Activated CD4-positive, alpha-beta T cell treated with anti-CD3 and anti-CD28 coated beads, Interleukin-2, Interleukin-4, amounts not matched to agents 100 ng/mL and 50 ng/mL, durations not matched to agents 16 hours and 8 hours (primary cell): ENCODE measurements at regions not wholly inside any gene's neighbourhood (a gene's known extent, or its start where the extent isn't known, plus 50 kb on each side); places are given as distances from the start of the nearest gene placed in this dataset.
A peak's percentile ranks its signal among the peaks of the same experiment; 100 is the strongest.
"Not testable (repeated sequence)": the region's sequence is repeated elsewhere in the genome, so short reads cannot be mapped to it uniquely, and the experiment has no call there.

ENCODE experiments used
- DNase-seq: peaks from one replicate; pipeline ENCODE4 v3.0.0-alpha.2; 2020; ENCODE audit warnings: low spot score

- not testable (repeated sequence) for DNase-seq
These were observed 809.2 kb upstream of the CDH18 start for GRCh38 chr5:20797216-20797615.

DNA sequence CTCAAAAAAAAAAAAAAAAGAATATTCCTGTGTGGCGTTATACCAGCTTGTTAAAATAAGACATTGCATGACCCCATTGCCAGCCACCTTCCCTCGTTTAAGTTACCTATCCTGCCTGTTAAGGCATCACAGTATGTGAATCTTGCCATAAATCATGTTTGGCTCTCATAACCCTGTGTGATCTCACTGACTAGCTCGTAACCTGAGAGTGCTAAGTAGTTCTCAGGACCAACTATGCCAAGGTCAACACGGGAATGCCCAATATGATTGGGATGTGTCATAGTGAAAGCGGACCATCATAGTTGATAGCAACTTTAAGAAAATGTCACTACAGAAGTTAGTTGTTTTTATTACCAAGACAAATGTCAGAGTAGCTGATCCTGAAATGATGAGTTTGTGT lies 796.8 kb upstream of the CDH18 start:
- not testable (repeated sequence) for DNase-seq

DNA sequence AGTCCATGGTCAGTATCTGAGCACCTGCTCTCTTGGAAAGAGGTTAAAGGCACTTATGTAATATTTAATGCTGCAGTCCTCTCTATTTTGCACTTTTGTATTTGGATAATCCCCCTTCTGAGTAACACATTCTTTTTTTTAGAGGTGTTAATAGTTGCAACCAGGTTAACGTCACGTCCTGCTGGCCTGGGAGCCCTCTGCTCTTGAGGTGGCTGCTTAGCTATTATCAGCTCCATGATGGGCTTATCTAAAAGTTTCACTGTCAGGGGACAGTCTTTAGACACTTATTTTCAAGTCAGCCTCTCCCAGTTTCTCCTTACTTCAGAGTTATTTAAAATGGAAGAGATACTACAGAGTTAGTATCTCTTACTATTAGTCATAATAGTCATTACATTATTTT lies 795.5 kb upstream of the CDH18 start:
- not testable (repeated sequence) for DNase-seq

DNA sequence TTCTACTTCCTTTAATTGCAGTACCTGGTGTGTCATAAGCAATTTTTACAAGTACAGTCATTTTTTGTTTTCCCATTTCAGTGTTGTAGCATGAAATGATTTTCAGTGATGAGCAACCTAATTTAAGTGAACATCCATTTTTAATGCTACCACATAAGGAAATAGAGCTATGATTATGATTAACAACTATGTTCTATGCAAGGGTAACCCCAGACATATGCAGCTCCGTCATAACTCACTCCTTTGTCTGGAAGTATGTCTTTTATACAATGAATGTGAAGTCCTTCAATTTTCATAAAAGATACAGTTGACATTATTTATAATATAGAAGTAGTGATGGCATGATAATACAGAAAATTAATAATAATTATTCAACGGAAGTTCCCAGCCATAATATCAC lies 783.3 kb upstream of the CDH18 start:
- DNase-seq: not testable (repeated sequence)

- DNase-seq: not testable (repeated sequence)
These were observed 777.1 kb upstream of the CDH18 start for GRCh38 chr5:20765074-20765473.

GRCh38 chr5:20759459-20759858 lies 771.5 kb upstream of the CDH18 start:
- not testable (repeated sequence) for DNase-seq

GRCh38 chr5:20752179-20752578 lies 764.2 kb upstream of the CDH18 start:
- not testable (repeated sequence) for DNase-seq

DNA sequence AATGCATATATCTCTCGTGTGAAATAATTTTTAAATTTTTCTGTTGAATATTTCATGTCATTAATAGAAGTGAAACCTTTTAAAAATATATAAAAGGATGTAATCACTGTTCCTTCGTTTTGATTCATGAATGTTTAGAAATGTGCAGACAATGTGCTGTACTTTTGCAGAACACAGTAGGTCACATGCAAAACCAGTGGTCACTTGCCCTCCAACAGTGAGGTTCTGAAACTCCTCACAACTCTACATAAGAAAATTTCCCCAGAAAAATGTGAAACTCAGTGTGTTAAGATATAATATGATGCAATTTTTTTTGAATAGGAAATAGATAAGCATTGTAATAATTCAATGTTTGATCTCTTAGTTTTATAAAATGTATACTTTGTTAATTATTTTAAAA lies 747.7 kb upstream of the CDH18 start:
- not testable (repeated sequence) for DNase-seq

- not testable (repeated sequence) for DNase-seq
These were observed 744.2 kb upstream of the CDH18 start for GRCh38 chr5:20732223-20732622.

DNA sequence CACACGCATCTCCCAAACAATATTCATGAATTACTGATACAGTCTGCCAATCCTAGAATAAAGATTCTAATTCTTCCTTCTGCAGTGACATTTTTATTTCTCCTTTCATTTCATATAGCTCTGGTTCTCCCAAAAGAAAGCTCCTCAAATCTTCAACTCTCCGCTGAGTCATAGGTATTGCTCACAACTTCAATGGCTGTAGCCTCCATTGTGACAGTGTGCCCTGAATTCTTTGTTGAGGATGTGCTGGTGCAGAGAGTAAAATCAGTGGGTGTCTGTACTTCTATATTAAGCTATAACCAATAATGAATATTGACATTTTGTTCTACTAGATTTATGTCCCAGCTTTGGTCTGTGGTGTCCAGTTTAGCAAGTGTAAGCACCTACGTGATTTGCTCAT lies 733.3 kb upstream of the CDH18 start:
- DNase-seq: not testable (repeated sequence)

DNA sequence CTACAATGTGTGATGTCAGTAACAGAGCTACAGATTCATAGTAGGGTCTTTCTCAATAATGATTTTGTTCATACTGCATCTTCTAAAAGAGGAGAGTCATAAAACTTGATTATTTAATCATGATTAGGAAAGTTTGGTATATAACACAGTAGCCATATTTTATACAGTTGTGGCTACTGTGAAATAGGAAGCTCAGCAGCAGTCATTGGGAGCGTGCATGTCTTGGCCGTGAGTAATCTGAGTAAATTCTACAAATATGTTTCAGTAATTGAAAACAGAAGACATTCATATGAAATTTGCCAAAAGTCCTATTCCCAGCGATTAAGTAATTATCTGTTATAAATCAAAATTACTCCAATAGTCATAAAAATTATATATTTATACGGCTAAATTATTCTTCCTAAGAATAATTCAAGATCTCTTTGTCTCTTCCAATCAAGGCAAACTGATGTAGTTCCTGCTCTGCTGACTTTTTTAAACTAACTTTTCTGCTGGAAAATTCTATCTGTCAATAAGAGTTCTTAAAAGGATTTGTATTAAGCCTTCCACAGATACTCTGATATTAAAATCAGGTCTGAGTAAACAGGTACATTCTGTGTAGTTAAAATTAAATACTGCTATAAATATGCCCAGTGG lies 723.6 kb upstream of the CDH18 start:
- not testable (repeated sequence) for DNase-seq

DNA sequence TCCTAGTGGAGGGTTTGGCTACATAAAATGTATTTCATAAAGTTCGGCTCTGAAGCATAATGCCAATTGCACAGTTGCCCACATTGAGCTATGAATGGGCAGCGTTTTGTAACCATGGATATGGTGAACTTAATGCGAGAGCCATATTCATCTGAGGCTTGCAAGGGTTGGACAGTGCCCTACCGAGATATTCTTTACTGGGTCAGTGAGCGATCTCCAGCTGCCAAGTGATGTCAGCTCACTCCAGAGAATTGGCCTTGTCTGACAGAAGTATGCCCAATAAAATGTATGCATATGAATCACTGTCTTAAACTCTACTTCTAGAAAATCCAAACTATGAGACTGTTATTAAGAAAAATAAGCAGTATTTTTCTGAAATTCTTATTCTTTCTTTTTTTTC lies 719.6 kb upstream of the CDH18 start:
- not testable (repeated sequence) for DNase-seq

GRCh38 chr5:20694121-20694520 lies 706.1 kb upstream of the CDH18 start:
- DNase-seq: no peak

- DNase-seq: no peak
These were observed 704.9 kb upstream of the CDH18 start for GRCh38 chr5:20692913-20693312.

- DNase-seq: no peak
These were observed 695.4 kb upstream of the CDH18 start for GRCh38 chr5:20683241-20683940.

DNA sequence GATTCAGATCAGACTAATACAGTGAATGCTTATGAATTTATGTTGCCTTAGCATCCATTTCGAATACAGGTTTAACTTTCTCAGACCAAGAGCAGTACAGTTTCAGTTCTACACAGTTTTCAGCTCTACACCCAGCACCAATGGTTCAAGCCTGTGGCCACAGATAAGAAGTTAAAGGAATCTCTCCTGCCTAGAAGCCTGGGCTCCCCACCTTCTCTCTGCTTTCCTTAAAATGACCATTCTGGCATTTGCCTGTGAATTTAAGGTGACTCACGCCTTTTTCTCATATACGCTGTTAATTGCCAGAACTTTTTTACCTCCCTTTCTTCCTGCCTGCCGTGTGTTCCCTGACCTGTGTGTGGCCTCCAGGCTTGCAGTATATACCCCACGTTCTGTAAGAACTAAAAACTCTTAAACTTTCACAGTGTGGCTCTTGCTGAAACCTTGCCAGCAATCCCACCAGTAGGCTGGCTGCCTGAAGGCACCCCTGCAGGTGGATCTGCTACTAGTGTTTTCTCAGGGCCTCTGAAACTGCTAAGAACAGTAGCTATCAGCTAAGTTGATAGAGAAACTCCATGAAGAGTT lies 692.8 kb upstream of the CDH18 start:
- DNase-seq: no peak

DNA sequence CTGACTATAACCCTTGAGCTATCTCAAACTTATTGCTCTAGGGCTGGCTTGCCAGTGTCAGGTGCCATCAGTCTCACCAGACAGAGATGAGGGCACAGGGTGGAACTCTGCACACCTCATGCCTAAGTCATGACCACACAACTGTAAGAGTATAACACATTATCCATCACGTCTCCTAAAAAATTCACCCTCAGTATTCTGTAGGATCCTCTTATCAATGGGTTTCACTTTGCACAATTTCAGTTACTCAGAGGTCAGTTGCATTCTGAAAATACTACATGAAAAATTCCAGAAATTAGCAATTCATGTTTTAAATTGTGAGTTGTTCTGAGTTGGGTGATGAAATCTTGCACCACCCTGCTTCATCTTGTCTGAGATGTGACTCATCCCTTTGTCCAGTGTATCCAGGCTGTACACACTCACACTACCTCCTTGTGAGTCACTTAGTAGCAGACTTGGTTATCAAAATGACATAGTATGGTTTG lies 690.9 kb upstream of the CDH18 start:
- DNase-seq: peak; percentile 15

- DNase-seq: no peak
These were observed 690.4 kb upstream of the CDH18 start for GRCh38 chr5:20678386-20678785.

DNA sequence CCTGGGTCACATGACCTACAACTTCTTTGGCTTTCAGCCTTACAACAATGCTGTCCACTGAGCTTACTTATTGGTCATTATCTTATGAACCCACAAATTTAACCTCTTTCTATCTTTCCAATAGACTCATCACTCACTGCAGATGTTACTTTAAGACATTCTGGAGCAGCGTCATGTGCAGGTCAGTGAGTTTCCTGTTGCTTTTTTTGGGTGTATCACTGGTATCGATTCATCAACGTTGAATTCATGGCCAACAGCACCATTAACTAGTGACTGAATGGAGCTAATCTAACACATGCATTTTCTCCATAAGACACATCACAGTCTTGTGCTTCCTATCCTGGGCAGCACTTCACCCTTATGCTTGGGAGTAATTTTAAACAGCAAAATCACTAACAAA lies 672.6 kb upstream of the CDH18 start:
- DNase-seq: no peak

DNA sequence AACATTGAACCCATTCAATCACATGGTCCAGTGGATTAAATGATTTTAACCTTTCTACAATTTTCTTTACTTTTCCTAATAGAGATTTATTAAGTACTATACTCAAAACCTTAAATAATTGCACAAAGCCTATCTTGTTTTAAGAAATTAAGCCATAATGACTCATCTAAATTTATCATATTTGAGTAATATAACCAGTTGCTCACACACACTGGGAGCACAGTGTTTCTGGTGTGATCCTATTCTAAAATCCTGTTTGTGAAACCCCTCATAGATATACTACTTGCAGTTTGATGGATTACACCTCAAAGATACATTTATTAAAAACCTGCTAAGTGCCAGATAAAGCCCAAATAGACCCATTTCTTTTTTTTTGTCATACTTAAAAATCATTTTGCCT lies 668.3 kb upstream of the CDH18 start:
- DNase-seq: no peak

DNA sequence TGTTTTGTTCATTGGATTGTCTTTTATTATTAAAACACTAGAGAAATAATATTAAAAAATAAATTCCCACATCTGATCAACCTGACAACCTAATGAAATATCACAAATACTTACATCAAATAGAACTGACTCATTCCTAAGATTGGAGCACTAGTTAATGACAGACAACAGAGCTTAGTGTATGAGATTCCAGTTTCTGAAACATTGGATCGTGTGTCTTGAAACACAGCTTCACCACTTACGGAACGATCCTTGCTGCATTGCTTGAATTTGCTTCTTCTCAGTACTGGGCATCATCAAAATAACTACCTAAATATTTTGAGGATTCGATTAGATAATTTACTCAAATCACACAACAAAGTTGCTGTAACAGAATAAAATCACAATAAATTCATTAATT lies 667.2 kb upstream of the CDH18 start:
- DNase-seq: no peak

- no peak for DNase-seq
These were observed 666.7 kb upstream of the CDH18 start for GRCh38 chr5:20654746-20655145.

DNA sequence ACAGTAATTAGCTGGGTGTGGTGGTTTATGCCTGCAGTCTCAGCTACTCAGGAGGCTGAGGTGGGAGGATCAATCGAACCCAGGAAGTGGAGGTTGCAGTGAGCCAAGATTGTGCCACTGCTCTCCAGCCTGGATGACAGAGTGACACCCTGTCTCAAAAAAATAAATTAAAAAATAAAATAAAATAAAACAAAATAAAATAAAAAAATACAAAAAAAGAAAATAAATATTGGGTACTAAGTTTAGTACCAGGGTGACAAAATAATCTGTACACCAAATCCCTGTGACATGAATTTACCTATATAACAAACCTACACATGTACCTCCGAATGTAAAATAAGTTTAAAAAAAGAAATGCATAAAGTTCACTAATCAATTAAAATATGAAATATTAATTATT lies 666.0 kb upstream of the CDH18 start:
- DNase-seq: no peak
